ENCODE measurements at regions not wholly inside any gene's neighbourhood (a gene's known extent, or its start where the extent isn't known, plus 50 kb on each side); places are given as distances from the start of the nearest gene placed in this dataset.

DNA sequence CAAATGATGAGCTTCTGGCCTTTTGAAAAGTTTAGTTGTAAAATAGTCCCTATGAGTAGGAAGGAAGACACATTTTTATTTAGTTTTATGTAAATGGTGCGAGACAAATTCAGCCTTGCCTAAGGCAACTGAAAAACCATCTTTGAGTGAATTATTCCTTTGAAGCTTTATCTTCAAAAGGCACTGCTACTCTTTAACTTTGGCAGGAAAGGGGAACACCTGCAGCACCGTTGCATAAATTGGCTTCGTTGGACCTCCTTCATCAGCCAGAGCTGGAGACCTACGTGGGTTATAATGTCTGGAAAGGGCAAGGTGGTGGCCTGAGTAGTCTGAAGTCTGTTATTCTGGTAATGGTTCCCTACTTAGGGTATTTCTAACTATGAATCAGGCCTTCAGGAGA is 373.5 kb downstream of the KCNJ2 start:
- Histone ChIP-seq H3K27me3 (ENCODE audit: control insufficient read depth in 2 of 2, insufficient read depth in 2 of 2, low read length in 2 of 2) (no peaks in the 10 kb centered on the region), H2AFZ (ENCODE audit: low read depth, low read length) (no peak overlapping the region), H3K9me3 (replicated peaks; ENCODE audit: control insufficient read depth, insufficient read depth, low read length) (no peaks in the 10 kb centered on the region), H3K36me3 (ENCODE audit: control insufficient read depth in 2 of 2, extremely low read depth in 1 of 2, insufficient read depth in 2 of 2, low read length in 2 of 2) (no peaks in the 10 kb centered on the region), H3K4me3 (replicated peaks in 1 of 3; ENCODE audit: insufficient read depth in 1 of 3, low read depth in 1 of 3, low read length in 3 of 3) (no peak overlapping the region), H3K4me2 (ENCODE audit: insufficient read depth, low read length) (no peak overlapping the region), H3K9ac (replicated peaks; ENCODE audit: extremely low read depth, insufficient read depth, low read length) (no peak overlapping the region), H3K79me2 (ENCODE audit: control insufficient read depth, insufficient read depth, low read length) (no peaks in the 10 kb centered on the region), H3K9me1 (replicated peaks; ENCODE audit: control insufficient read depth, extremely low read depth, insufficient read depth, low read length) (no peaks in the 10 kb centered on the region), H4K20me1 (replicated peaks; ENCODE audit: control insufficient read depth, extremely low read depth, insufficient read depth, low read length) (no peaks in the 10 kb centered on the region), H3K27ac (ENCODE audit: insufficient read depth, low read depth, low read length) (no peak overlapping the region), H3K4me1 (ENCODE audit: control insufficient read depth, extremely low read depth, insufficient read depth, low read length) (no peaks in the 10 kb centered on the region)
- no TSS peak for BruUV-seq (replicated peaks)
- FAIRE-seq (no peak), DNase-seq (ENCODE audit: low read depth, low spot score) (no peak)
- TF ChIP-seq POLR2AphosphoS5 (IDR thresholded peaks at IDR 0.05; ENCODE audit: insufficient read depth, low read depth, low read length) (no peak), GATA2 (IDR thresholded peaks at IDR 0.05; ENCODE audit: insufficient read depth, insufficient read length, low read depth, low read length) (no peak), MYC (IDR thresholded peaks at IDR 0.05; ENCODE audit: low read depth, low read length) (no peak), JUN (IDR thresholded peaks at IDR 0.05; ENCODE audit: borderline replicate concordance, insufficient read depth, insufficient read length, low read depth) (no peak), FOS (IDR thresholded peaks at IDR 0.05; ENCODE audit: borderline replicate concordance, insufficient read depth, low read length) (no peak), EZH2 (IDR thresholded peaks at IDR 0.05; ENCODE audit: borderline replicate concordance, low read depth, low read length, severe bottlenecking) (no peak), POLR2A (IDR thresholded peaks at IDR 0.05; ENCODE audit: low read depth, low read length) (no peak)
- TF ChIP-seq, protein P1, sequence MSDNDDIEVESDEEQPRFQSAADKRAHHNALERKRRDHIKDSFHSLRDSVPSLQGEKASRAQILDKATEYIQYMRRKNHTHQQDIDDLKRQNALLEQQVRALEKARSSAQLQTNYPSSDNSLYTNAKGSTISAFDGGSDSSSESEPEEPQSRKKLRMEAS (IDR thresholded peaks at IDR 0.05; ENCODE audit: insufficient read depth, insufficient read length) = no peak
- TF ChIP-seq, protein P2, sequence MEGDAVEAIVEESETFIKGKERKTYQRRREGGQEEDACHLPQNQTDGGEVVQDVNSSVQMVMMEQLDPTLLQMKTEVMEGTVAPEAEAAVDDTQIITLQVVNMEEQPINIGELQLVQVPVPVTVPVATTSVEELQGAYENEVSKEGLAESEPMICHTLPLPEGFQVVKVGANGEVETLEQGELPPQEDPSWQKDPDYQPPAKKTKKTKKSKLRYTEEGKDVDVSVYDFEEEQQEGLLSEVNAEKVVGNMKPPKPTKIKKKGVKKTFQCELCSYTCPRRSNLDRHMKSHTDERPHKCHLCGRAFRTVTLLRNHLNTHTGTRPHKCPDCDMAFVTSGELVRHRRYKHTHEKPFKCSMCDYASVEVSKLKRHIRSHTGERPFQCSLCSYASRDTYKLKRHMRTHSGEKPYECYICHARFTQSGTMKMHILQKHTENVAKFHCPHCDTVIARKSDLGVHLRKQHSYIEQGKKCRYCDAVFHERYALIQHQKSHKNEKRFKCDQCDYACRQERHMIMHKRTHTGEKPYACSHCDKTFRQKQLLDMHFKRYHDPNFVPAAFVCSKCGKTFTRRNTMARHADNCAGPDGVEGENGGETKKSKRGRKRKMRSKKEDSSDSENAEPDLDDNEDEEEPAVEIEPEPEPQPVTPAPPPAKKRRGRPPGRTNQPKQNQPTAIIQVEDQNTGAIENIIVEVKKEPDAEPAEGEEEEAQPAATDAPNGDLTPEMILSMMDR (IDR thresholded peaks at IDR 0.05; ENCODE audit: extremely low read depth in 1 of 2, insufficient read depth in 1 of 2, low read depth in 1 of 2, low read length in 2 of 2) = no peak
- ChIA-PET POLR2A (no interaction called here), CTCF (interaction anchor here (1.0 kb wide), 1 partner anchor 9 kb away, joined by 3 read pairs; no protein-coding TSS in a partner anchor)
- dilution Hi-C loops (cut with MboI; ENCODE audit: extremely low pct_ligation_motif_present, low sequenced_read_pairs) = no loop called here
- intact Hi-C loops (cut with micrococcal nuclease) = no loop called here

Measured in endothelial cell of umbilical vein (primary cell).